ENCODE measurements at regions not wholly inside any gene's neighbourhood (a gene's known extent, or its start where the extent isn't known, plus 50 kb on each side); places are given as distances from the start of the nearest gene placed in this dataset.

DNA sequence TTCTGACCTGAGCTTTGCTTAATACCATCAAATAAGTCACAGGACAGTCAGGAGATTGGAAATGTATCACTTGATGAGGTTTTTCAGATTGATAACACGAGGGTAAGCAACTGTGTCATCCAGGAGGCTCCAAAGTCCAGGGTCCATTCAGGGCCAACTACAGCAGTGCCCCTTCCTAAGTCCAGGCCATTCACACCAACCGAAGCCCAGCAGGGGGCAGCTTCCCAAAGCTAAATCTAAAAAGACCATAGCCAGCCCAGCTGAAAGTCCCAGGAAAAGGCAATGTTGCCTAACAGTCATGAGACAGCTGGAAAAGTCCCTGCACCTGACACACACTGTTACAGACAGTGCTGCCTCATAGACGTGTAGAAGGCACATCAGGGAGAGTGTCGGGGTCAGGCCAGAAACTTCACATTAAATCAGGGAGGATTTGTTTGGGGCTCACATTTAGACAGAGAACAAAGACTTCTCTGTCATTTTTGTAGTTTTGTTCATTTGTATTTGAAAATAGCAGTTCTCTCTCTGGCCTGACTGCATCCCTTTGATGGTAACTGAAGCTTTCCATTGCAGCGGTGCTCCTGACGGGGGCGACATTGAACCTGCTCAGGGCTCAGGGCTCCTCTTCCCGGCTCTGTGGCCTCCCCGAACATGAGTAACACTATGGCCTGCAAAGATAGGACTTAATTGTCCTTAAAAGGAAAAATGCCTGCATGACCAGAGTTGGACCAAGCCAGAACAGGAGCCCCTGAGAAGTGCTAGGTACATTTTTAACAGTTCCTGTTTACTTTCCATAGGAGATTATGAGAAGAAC is 200.4 kb downstream of the NRIP1 start:
- intact Hi-C loops (cut with micrococcal nuclease) = loop anchor here (1.0 to 5.0 kb wide), 6 partner anchors 14 to 728 kb away; no protein-coding TSS in a partner anchor
- H3K27ac ChIP-seq (ENCODE audit: low read length) = peak overlapping the region; percentile 41

DNA sequence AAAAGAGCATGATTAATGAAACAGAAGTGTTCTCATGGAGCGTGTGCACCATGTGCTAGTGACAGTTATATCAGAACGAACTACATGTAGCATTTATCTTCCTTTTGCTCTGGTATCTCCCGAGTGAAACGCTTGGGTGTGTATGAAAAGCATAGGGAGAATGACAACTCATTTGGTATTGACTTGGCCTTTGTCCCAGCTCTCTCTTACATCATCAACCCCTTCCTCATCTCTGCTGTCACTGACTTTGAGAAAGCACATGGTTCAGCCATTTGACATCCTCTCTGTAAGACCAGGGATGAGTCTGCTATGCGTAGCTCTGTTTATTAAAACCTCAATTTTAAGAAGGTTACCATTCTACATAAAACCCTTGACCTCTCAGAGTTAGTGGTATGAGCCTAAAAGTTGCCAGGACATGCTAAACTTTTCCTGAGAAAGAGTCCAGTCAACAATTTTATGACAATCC is 201.0 kb downstream of the NRIP1 start:
- no peak overlapping the region for H3K4me2 ChIP-seq (ENCODE audit: low read length)
- H3K9me3 ChIP-seq (ENCODE audit: low read length) = no peaks in the 10 kb centered on the region
- ChIA-PET CTCF (no interaction called here), POLR2A (ENCODE audit: unreplicated experiment) (interaction anchor here (0.6 kb wide), 2 partner anchors 82 to 176 kb away, joined by 4 to 5 read pairs; no protein-coding TSS in a partner anchor)
- H3K4me3 ChIP-seq (ENCODE audit: low read length) = no peak overlapping the region
- no peaks in the 10 kb centered on the region for H3F3A ChIP-seq (ENCODE audit: low read length, unreplicated experiment)
- no peaks in the 10 kb centered on the region for H3K36me3 ChIP-seq (ENCODE audit: low read depth, low read length)
- ATAC-seq (no peak), DNase-seq (peak; percentile 31)
- no peaks in the 10 kb centered on the region for H3K79me2 ChIP-seq (ENCODE audit: low read length)
- TF ChIP-seq EZH2 (IDR thresholded peaks at IDR 0.05; ENCODE audit: low read length, unreplicated experiment) (no peak), EZH2phosphoT487 (IDR thresholded peaks at IDR 0.05; ENCODE audit: borderline replicate concordance, low read length) (no peak)
- TF ChIP-seq, protein P1, sequence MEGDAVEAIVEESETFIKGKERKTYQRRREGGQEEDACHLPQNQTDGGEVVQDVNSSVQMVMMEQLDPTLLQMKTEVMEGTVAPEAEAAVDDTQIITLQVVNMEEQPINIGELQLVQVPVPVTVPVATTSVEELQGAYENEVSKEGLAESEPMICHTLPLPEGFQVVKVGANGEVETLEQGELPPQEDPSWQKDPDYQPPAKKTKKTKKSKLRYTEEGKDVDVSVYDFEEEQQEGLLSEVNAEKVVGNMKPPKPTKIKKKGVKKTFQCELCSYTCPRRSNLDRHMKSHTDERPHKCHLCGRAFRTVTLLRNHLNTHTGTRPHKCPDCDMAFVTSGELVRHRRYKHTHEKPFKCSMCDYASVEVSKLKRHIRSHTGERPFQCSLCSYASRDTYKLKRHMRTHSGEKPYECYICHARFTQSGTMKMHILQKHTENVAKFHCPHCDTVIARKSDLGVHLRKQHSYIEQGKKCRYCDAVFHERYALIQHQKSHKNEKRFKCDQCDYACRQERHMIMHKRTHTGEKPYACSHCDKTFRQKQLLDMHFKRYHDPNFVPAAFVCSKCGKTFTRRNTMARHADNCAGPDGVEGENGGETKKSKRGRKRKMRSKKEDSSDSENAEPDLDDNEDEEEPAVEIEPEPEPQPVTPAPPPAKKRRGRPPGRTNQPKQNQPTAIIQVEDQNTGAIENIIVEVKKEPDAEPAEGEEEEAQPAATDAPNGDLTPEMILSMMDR (conservative IDR thresholded peaks at IDR 0.05; ENCODE audit: low read depth, low read length) = no peak
- no peaks in the 10 kb centered on the region for H4K20me1 ChIP-seq (ENCODE audit: low read length)
- no TSS peak for BruUV-seq (replicated peaks)
- peak overlapping the region; percentile 44; the same call in 1 of the 2 replicates for H2AFZ ChIP-seq (ENCODE audit: low read length)
- H3K4me1 ChIP-seq (ENCODE audit: insufficient read depth, low read length) = peaks cover 28% of the 10 kb centered on the region
- intact Hi-C loops (cut with micrococcal nuclease) = loop anchor here (1.0 to 5.0 kb wide), 7 partner anchors 15 to 729 kb away; no protein-coding TSS in a partner anchor
- peak overlapping the region; percentile 41 for H3K27ac ChIP-seq (ENCODE audit: low read length)
- H3K9ac ChIP-seq (ENCODE audit: low read length) = no peak overlapping the region
- no peaks in the 10 kb centered on the region for H3K9me2 ChIP-seq (replicated peaks; ENCODE audit: low read length)
- no peaks in the 10 kb centered on the region for H3K27me3 ChIP-seq (ENCODE audit: low read length)

More for the DNA sequence above, 200.4 kb downstream of the NRIP1 start:
- peak; percentile 75 for ATAC-seq
- H3K4me1 ChIP-seq (ENCODE audit: insufficient read depth, low read length) = peaks cover 28% of the 10 kb centered on the region
- DNase-seq = peak; percentile 80
- BruUV-seq (replicated peaks) = no TSS peak
- H3K27me3 ChIP-seq (ENCODE audit: low read length) = no peaks in the 10 kb centered on the region
- no peaks in the 10 kb centered on the region for H3K9me3 ChIP-seq (ENCODE audit: low read length)
- no peaks in the 10 kb centered on the region for H3F3A ChIP-seq (ENCODE audit: low read length, unreplicated experiment)
- H4K20me1 ChIP-seq (ENCODE audit: low read length) = no peaks in the 10 kb centered on the region
- H3K4me2 ChIP-seq (ENCODE audit: low read length) = peak overlapping the region; percentile 45
- ChIA-PET CTCF (interaction anchor here (0.5 to 1.0 kb wide), 6 partner anchors 15 to 953 kb away, joined by 3 to 5 read pairs (median 4); no protein-coding TSS in a partner anchor), POLR2A (ENCODE audit: unreplicated experiment) (interaction anchor here (0.6 kb wide), 1 partner anchor 176 kb away, joined by 5 read pairs; no protein-coding TSS in a partner anchor)
- no peak overlapping the region for H3K4me3 ChIP-seq (ENCODE audit: low read length)
- H3K9me2 ChIP-seq (replicated peaks; ENCODE audit: low read length) = no peaks in the 10 kb centered on the region
- H3K36me3 ChIP-seq (ENCODE audit: low read depth, low read length) = no peaks in the 10 kb centered on the region
- peak overlapping the region; percentile 6; the same call in 1 of the 2 replicates for H3K9ac ChIP-seq (ENCODE audit: low read length)
- peak overlapping the region; percentile 44; the same call in 1 of the 2 replicates for H2AFZ ChIP-seq (ENCODE audit: low read length)
- no peaks in the 10 kb centered on the region for H3K79me2 ChIP-seq (ENCODE audit: low read length)
- TF ChIP-seq EZH2 (IDR thresholded peaks at IDR 0.05; ENCODE audit: low read length, unreplicated experiment) (no peak), EZH2phosphoT487 (IDR thresholded peaks at IDR 0.05; ENCODE audit: borderline replicate concordance, low read length) (no peak)
- TF ChIP-seq, protein P1 (conservative IDR thresholded peaks at IDR 0.05; ENCODE audit: low read depth, low read length) = peak; percentile 82
